WTC11 (cell line): ENCODE measurements at regions not wholly inside any gene's neighbourhood (a gene's known extent, or its start where the extent isn't known, plus 50 kb on each side); places are given as distances from the start of the nearest gene placed in this dataset.

ENCODE experiments used
- ATAC-seq: fragments of 200-7000 bp; cut with Tn5 transposase; 2 replicates; pipeline ENCODE4 v1.10.0; 2021; ENCODE audit warnings: mild to moderate bottlenecking, moderate library complexity
- CTCF ChIA-PET: fragments of 300-600 bp; sonication (Branson Sonifier 250); formaldehyde crosslinking; loops from one replicate; lab custom pipeline; 2021; ENCODE audit warnings: antibody characterized with exemption; lab: Charles Lee
- POLR2A ChIA-PET: fragments of 350-600 bp; sonication (Branson Sonifier 250); formaldehyde crosslinking; loops from one replicate; lab custom pipeline; 2021; ENCODE audit warnings: antibody characterized with exemption; lab: Charles Lee
- DNase-seq: peaks from one replicate; pipeline ENCODE4 v3.0.0; 2021; ENCODE audit warnings: low spot score
- H3K27ac Mint-ChIP-seq: 2 replicates; pipeline ENCODE4 v1.8.0; 2021; ENCODE audit warnings: mixed read lengths
- H3K27me3 Mint-ChIP-seq: 2 replicates; pipeline ENCODE4 v1.8.0; 2021; ENCODE audit warnings: low read depth, mild to moderate bottlenecking, moderate library complexity, mixed read lengths
- H3K36me3 Mint-ChIP-seq: 2 replicates; pipeline ENCODE4 v1.8.0; 2021; ENCODE audit warnings: mixed read lengths
- H3K4me1 Mint-ChIP-seq: 2 replicates; pipeline ENCODE4 v1.8.0; 2022; ENCODE audit warnings: mixed read lengths
- H3K4me3 Mint-ChIP-seq: 2 replicates; pipeline ENCODE4 v1.8.0; 2021; ENCODE audit warnings: mild to moderate bottlenecking, moderate library complexity, mixed read lengths
- H3K9me3 Mint-ChIP-seq: 2 replicates; pipeline ENCODE4 v1.8.0; 2021; ENCODE audit warnings: mixed read lengths
- KAT7 ChIP-seq: sonication (generic); formaldehyde crosslinking; IDR thresholded peaks from 2 replicates; pipeline ENCODE4 v1.8.1; 2023; ENCODE audit warnings: missing genetic modification reagents, mild to moderate bottlenecking, borderline replicate concordance
- NR1H2 ChIP-seq: sonication (generic); formaldehyde crosslinking; IDR thresholded peaks from 2 replicates; pipeline ENCODE4 v1.9.0; 2021; ENCODE audit warnings: mild to moderate bottlenecking, moderate library complexity, missing genetic modification reagents
- OVOL2 ChIP-seq: fragments of 250-450 bp; sonication (Bioruptor Pico); IDR thresholded peaks from 2 replicates; pipeline ENCODE4 v1.9.0; 2021; ENCODE audit warnings: mild to moderate bottlenecking, borderline replicate concordance
- RELA ChIP-seq: sonication (generic); formaldehyde crosslinking; IDR thresholded peaks from 2 replicates; pipeline ENCODE4 v1.8.1; 2022; ENCODE audit warnings: missing genetic modification reagents, mild to moderate bottlenecking, borderline replicate concordance
- SMAD4 ChIP-seq: sonication (generic); formaldehyde crosslinking; IDR thresholded peaks from 2 replicates; pipeline ENCODE4 v1.8.0; 2022; ENCODE audit warnings: mild to moderate bottlenecking, missing genetic modification reagents
- TEAD4 ChIP-seq: sonication (generic); formaldehyde crosslinking; IDR thresholded peaks from 2 replicates; pipeline ENCODE4 v1.8.0; 2022; ENCODE audit warnings: mild to moderate bottlenecking, missing genetic modification reagents
- ZNF121 ChIP-seq: sonication (generic); formaldehyde crosslinking; IDR thresholded peaks from 2 replicates; pipeline ENCODE4 v1.8.0; 2023; ENCODE audit warnings: missing genetic modification reagents
- ZNF423 ChIP-seq: fragments of 250-450 bp; sonication (Bioruptor Pico); IDR thresholded peaks from 2 replicates; pipeline ENCODE4 v2.1.2; 2022; ENCODE audit warnings: mild to moderate bottlenecking, moderate library complexity
- ZNF671 ChIP-seq: fragments of 250-450 bp; sonication (Bioruptor Pico); IDR thresholded peaks from 2 replicates; pipeline ENCODE4 v1.8.0; 2021; ENCODE audit warnings: mild to moderate bottlenecking
- TF ChIP-seq, protein P1 (sequence below): fragments of 250-450 bp; sonication (Bioruptor Pico); IDR thresholded peaks from 2 replicates; pipeline ENCODE4 v1.9.0; 2021; ENCODE audit warnings: mild to moderate bottlenecking
- TF ChIP-seq, protein P2 (sequence below): fragments of 250-450 bp; sonication (Bioruptor Pico); IDR thresholded peaks from 2 replicates; pipeline ENCODE4 v1.9.0; 2021; ENCODE audit warnings: mild to moderate bottlenecking, borderline replicate concordance
- TF ChIP-seq, protein P3 (sequence below): sonication (generic); formaldehyde crosslinking; IDR thresholded peaks from 2 replicates; pipeline ENCODE4 v1.8.1; 2023; ENCODE audit warnings: mild to moderate bottlenecking, missing genetic modification reagents
- TF ChIP-seq, protein P4 (sequence below): sonication (generic); formaldehyde crosslinking; IDR thresholded peaks from 2 replicates; pipeline ENCODE4 v1.8.0; 2022; ENCODE audit warnings: mild to moderate bottlenecking, missing genetic modification reagents
- TF ChIP-seq, protein P5 (sequence below): sonication (generic); formaldehyde crosslinking; IDR thresholded peaks from 2 replicates; pipeline ENCODE4 v1.8.1; 2022; ENCODE audit warnings: low read depth, mild to moderate bottlenecking, moderate library complexity, missing genetic modification reagents, borderline replicate concordance
- TF ChIP-seq, protein P6 (sequence below): sonication (generic); formaldehyde crosslinking; conservative IDR thresholded peaks from 2 replicates; pipeline ENCODE4 v1.8.1; 2023; ENCODE audit warnings: mild to moderate bottlenecking, low read depth, missing genetic modification reagents, moderate library complexity

DNA sequence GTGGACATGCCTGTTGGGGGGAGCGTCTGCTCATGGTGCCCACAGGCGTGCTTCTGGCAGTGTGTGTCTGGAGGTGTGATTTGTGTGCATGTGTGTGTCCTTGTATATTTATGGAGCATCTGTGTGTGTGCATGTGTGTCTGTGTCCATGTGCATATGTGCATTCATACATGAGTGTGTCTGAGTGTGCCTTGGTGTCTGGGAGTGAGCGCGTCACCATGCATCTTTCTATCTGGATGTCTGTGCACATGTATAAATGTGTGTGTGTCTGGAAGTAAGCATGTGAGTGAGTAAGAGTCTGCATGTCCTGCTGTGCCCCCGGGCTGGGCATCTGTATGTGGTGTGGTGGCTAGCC lies 58.1 kb upstream of the PRR23E start (continued):
- TF ChIP-seq, protein P1, sequence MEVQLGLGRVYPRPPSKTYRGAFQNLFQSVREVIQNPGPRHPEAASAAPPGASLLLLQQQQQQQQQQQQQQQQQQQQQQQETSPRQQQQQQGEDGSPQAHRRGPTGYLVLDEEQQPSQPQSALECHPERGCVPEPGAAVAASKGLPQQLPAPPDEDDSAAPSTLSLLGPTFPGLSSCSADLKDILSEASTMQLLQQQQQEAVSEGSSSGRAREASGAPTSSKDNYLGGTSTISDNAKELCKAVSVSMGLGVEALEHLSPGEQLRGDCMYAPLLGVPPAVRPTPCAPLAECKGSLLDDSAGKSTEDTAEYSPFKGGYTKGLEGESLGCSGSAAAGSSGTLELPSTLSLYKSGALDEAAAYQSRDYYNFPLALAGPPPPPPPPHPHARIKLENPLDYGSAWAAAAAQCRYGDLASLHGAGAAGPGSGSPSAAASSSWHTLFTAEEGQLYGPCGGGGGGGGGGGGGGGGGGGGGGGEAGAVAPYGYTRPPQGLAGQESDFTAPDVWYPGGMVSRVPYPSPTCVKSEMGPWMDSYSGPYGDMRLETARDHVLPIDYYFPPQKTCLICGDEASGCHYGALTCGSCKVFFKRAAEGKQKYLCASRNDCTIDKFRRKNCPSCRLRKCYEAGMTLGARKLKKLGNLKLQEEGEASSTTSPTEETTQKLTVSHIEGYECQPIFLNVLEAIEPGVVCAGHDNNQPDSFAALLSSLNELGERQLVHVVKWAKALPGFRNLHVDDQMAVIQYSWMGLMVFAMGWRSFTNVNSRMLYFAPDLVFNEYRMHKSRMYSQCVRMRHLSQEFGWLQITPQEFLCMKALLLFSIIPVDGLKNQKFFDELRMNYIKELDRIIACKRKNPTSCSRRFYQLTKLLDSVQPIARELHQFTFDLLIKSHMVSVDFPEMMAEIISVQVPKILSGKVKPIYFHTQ (CRISPR knock-in tag) = no peak
- TF ChIP-seq NR1H2 (CRISPR knock-in tag) (no peak), ZNF671 (no peak), TEAD4 (CRISPR knock-in tag) (no peak), OVOL2 (CRISPR knock-in tag) (no peak), SMAD4 (CRISPR knock-in tag) (no peak)
- TF ChIP-seq, protein P2, sequence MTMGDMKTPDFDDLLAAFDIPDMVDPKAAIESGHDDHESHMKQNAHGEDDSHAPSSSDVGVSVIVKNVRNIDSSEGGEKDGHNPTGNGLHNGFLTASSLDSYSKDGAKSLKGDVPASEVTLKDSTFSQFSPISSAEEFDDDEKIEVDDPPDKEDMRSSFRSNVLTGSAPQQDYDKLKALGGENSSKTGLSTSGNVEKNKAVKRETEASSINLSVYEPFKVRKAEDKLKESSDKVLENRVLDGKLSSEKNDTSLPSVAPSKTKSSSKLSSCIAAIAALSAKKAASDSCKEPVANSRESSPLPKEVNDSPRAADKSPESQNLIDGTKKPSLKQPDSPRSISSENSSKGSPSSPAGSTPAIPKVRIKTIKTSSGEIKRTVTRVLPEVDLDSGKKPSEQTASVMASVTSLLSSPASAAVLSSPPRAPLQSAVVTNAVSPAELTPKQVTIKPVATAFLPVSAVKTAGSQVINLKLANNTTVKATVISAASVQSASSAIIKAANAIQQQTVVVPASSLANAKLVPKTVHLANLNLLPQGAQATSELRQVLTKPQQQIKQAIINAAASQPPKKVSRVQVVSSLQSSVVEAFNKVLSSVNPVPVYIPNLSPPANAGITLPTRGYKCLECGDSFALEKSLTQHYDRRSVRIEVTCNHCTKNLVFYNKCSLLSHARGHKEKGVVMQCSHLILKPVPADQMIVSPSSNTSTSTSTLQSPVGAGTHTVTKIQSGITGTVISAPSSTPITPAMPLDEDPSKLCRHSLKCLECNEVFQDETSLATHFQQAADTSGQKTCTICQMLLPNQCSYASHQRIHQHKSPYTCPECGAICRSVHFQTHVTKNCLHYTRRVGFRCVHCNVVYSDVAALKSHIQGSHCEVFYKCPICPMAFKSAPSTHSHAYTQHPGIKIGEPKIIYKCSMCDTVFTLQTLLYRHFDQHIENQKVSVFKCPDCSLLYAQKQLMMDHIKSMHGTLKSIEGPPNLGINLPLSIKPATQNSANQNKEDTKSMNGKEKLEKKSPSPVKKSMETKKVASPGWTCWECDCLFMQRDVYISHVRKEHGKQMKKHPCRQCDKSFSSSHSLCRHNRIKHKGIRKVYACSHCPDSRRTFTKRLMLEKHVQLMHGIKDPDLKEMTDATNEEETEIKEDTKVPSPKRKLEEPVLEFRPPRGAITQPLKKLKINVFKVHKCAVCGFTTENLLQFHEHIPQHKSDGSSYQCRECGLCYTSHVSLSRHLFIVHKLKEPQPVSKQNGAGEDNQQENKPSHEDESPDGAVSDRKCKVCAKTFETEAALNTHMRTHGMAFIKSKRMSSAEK (CRISPR knock-in tag) = no peak
- TF ChIP-seq, protein P3, sequence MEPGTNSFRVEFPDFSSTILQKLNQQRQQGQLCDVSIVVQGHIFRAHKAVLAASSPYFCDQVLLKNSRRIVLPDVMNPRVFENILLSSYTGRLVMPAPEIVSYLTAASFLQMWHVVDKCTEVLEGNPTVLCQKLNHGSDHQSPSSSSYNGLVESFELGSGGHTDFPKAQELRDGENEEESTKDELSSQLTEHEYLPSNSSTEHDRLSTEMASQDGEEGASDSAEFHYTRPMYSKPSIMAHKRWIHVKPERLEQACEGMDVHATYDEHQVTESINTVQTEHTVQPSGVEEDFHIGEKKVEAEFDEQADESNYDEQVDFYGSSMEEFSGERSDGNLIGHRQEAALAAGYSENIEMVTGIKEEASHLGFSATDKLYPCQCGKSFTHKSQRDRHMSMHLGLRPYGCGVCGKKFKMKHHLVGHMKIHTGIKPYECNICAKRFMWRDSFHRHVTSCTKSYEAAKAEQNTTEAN (CRISPR knock-in tag) = no peak
- TF ChIP-seq, protein P4, sequence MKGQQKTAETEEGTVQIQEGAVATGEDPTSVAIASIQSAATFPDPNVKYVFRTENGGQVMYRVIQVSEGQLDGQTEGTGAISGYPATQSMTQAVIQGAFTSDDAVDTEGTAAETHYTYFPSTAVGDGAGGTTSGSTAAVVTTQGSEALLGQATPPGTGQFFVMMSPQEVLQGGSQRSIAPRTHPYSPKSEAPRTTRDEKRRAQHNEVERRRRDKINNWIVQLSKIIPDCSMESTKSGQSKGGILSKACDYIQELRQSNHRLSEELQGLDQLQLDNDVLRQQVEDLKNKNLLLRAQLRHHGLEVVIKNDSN = no peak

DNA sequence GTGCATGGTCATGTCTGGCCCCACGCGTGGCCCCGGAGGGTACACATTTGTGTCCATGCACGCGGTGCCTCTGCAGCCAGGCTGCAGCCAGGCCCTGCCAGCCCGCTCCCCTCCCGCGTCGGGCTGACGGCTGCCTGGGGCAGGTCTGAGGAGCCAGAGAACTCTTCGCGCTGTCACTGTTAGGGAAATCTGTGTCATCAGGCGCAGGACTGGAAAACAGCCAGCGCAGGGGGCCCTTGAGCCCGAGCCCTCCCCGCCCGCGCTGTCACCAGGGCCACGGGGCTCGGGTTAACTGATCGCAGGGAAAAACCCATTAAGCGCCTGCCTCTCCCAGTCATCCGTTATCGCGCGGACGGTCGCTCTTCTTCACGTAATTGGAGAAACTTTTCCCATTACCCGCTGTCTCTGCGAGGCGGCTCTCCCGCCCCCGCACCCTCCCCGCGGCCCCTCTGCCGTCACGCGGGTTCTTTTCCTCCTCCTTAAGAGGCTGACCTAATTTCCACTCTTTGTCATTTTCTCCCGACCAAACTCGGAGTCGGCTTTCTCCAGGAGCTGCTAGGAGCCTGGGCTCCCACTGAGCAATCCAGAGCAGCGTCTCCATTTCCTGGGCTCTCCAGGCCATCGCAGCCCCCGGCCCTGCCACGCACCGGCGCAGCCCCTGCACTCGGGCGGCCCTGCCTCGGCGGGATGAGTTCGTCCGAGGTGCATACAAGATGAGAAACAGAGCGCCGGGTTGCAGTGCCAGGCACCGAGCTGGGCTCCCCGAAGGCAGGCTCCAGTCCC lies 57.5 kb upstream of the PRR23E start:
- no peak for TF ChIP-seq ZNF423 (CRISPR knock-in tag)
- TF ChIP-seq, all 79 proteins: peak for 0
- peak overlapping the region; percentile 61 for H3K4me3 Mint-ChIP-seq

DNA sequence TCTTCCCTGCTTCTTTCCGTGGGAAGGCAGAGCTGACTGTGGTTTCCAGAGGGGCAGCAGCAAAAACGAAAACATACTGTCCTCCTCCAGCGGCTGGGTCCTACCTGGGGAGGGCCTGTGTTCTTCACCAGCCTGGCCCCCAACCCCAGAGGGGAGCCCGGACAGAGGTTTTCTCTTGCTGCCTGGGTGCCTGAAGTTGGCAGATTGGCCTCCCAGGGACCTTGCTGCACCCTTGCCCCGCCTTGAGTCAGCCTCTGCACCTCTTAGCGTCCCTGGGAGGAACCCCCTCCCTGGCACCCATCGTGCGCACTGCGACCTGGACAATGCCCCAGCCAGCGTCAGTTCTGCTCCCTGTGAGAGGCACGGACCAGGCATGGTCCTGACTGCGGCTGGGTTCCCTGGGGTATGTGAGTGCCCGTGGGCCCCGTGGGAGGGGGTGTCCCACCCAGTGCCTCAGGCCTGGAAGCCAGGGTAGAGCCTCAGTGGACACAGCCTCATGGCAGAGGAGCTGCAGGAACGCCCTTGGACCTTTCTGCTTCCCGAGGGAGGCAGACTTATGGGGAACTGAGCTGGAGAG lies 56.8 kb upstream of the PRR23E start:
- CTCF ChIA-PET = interaction anchor here (0.9 to 1.1 kb wide), 2 partner anchors 153 to 320 kb away, joined by 3 read pairs; partner anchors contain the start of gene PLXNA1
- DNase-seq (no peak), ATAC-seq (no peak)
- peak overlapping the region; percentile 61; the same call in 1 of the 2 replicates for H3K4me3 Mint-ChIP-seq
- H3K27me3 Mint-ChIP-seq = peaks cover 38% of the 10 kb centered on the region
- no peaks in the 10 kb centered on the region for H3K9me3 Mint-ChIP-seq
- H3K27ac Mint-ChIP-seq = no peak overlapping the region
- H3K4me1 Mint-ChIP-seq = peaks cover 29% of the 10 kb centered on the region
- H3K36me3 Mint-ChIP-seq = no peaks in the 10 kb centered on the region
- POLR2A ChIA-PET = no interaction called here
- TF ChIP-seq, protein P3 (CRISPR knock-in tag) = no peak
- TF ChIP-seq, protein P5, sequence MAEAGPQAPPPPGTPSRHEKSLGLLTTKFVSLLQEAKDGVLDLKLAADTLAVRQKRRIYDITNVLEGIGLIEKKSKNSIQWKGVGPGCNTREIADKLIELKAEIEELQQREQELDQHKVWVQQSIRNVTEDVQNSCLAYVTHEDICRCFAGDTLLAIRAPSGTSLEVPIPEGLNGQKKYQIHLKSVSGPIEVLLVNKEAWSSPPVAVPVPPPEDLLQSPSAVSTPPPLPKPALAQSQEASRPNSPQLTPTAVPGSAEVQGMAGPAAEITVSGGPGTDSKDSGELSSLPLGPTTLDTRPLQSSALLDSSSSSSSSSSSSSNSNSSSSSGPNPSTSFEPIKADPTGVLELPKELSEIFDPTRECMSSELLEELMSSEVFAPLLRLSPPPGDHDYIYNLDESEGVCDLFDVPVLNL (CRISPR knock-in tag) = no peak
- TF ChIP-seq KAT7 (CRISPR knock-in tag) (no peak), NR1H2 (CRISPR knock-in tag) (no peak), RELA (CRISPR knock-in tag) (no peak), ZNF423 (CRISPR knock-in tag) (no peak), ZNF121 (CRISPR knock-in tag) (no peak)
- TF ChIP-seq, protein P6, sequence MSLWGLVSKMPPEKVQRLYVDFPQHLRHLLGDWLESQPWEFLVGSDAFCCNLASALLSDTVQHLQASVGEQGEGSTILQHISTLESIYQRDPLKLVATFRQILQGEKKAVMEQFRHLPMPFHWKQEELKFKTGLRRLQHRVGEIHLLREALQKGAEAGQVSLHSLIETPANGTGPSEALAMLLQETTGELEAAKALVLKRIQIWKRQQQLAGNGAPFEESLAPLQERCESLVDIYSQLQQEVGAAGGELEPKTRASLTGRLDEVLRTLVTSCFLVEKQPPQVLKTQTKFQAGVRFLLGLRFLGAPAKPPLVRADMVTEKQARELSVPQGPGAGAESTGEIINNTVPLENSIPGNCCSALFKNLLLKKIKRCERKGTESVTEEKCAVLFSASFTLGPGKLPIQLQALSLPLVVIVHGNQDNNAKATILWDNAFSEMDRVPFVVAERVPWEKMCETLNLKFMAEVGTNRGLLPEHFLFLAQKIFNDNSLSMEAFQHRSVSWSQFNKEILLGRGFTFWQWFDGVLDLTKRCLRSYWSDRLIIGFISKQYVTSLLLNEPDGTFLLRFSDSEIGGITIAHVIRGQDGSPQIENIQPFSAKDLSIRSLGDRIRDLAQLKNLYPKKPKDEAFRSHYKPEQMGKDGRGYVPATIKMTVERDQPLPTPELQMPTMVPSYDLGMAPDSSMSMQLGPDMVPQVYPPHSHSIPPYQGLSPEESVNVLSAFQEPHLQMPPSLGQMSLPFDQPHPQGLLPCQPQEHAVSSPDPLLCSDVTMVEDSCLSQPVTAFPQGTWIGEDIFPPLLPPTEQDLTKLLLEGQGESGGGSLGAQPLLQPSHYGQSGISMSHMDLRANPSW = no peak

More for the DNA sequence above, 57.5 kb upstream of the PRR23E start:
- Mint-ChIP-seq H3K27ac (no peak overlapping the region), H3K9me3 (no peaks in the 10 kb centered on the region), H3K27me3 (peaks cover 38% of the 10 kb centered on the region), H3K4me1 (peaks cover 29% of the 10 kb centered on the region), H3K36me3 (no peaks in the 10 kb centered on the region)
- CTCF ChIA-PET = interaction anchor here (0.9 kb wide), 1 partner anchor 153 kb away, joined by 3 read pairs; the partner anchor contains the start of gene PLXNA1
- peak; percentile 33 for DNase-seq
- peak; percentile 65 for ATAC-seq
- POLR2A ChIA-PET = no interaction called here
